Kasumi-1 (cell line): ENCODE measurements at regions not wholly inside any gene's neighbourhood (a gene's known extent, or its start where the extent isn't known, plus 50 kb on each side); places are given as distances from the start of the nearest gene placed in this dataset.
"Not testable (repeated sequence)": the region's sequence is repeated elsewhere in the genome, so short reads cannot be mapped to it uniquely, and the experiment has no call there.

Experiments
- DNase-seq, 2 experiments: peaks; one replicate each; lab custom pipeline; 2025; lab: John Stamatoyannopoulos, UW

- DNase-seq: no peak
Measured at GRCh38 chr3:78255403-78255802, 1215.5 kb downstream of the ROBO2 start.

GRCh38 chr3:78256123-78256522 lies 1216.2 kb downstream of the ROBO2 start:
- DNase-seq: no peak

DNA sequence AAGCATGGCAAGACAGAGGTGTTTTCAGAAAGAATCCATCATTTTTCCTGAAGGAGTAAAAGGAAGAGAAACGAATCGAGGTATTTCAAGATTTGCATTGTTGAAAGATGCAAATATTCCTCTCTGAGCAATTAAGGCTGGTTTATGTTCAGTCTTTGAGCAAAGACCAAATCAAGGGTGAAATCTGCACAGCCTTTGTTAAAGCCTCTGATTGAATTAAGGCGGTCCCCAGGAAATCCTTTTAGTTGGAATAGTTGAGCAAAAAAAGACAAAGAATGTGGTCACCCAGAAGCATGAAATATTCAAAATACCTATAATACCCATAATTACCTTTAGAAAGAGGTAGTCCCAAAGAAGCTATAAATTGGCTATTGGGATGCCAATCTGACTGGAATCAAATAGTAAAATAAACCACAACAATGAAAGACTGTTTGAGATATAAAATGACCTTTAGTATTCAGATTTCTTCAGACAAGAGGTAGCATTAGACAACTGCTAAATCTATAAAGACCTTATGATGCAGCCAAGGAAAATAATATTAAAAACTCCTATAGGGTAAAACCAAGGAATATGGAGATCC lies 1218.1 kb downstream of the ROBO2 start:
- DNase-seq: no peak

DNA sequence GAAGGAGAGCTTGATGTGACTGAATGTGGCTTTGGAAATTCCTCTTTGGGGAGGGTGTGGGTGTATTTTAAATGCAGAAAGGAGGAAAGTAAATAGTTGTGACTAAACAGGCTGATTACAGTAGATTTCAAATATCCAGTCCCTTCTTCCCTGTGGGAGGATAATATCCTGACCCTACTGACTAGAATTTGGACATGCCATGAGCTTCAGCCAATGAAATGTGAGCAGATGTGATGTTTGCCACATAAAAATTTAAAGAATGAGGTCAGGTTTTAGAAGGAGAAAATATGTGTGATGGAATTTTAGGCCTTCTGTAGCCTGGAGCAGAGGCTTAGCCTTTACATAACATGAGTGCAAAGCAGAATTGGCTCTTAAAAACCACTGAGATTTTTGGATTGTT lies 1218.9 kb downstream of the ROBO2 start:
- DNase-seq: no peak

GRCh38 chr3:78260388-78260787 lies 1220.5 kb downstream of the ROBO2 start:
- no peak for DNase-seq

GRCh38 chr3:78266550-78266949 lies 1226.7 kb downstream of the ROBO2 start:
- not testable (repeated sequence) for DNase-seq

GRCh38 chr3:78267235-78267634 lies 1227.3 kb downstream of the ROBO2 start:
- no peak for DNase-seq

DNA sequence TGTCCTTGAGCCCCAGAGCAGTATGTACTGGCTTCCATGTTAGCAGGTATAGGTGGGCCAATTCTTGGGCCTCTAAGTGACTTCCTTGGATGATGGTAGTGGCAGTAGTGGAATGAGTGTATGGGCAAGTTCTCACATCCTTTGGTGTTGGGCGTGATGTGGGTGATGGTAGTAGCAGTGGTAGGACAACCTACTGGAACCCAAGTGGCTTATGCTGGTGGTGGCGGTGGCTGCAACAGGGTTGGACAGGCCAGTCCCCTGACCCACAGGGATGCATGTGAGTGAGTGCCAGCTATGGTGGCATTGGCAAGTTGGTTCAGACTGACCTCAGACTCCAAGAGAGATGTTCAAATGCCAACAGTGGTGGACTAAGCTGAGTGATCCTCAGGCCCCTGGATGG lies 1228.2 kb downstream of the ROBO2 start:
- DNase-seq: no peak

DNA sequence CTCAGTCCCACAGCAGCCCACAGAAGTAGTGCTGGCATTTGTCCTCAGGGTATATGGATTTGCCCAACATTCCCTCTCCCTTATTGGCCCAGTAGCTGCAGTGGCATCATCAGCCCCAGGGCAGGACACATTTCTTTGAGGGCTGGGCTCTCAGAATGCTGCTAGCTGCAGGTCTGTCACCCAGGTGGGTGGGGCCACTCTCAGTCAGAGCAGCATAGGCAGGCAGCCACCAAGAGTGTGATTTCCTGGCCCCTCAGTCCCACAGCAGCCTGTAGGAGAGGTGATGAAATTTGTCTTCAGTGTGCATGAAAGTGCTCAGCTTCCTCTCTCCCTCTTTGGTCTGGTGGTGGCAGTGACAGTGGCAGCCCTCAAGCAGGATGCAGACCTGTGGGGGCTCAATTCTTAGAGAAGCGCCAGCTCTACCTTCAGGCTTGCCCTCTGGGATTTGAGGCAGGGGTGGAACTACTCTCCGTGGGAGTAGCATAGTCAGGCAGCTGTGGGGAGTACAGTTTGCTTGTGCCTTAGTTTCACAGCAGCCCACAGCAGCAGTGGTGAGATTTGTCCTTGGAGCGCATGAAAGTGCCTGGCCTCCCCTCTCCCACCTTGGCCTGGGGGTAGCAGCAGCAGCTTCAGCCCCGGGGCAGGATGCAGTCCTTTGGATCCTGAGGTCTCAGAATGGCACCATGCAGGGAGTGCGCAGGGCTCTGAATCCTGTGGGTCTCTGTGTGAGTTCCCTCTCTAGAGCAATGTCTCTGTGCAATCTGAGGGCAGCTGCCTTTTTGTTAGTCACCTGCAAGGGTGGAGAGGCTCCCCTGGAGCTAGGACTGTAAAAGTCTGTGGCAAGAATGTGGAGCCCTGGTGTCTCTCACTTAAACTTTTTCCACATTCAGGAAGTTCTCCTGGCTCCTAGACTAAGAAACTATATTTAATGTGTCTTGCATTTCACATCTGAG lies 1229.1 kb downstream of the ROBO2 start:
- DNase-seq: peak; percentile 88 to 90

DNA sequence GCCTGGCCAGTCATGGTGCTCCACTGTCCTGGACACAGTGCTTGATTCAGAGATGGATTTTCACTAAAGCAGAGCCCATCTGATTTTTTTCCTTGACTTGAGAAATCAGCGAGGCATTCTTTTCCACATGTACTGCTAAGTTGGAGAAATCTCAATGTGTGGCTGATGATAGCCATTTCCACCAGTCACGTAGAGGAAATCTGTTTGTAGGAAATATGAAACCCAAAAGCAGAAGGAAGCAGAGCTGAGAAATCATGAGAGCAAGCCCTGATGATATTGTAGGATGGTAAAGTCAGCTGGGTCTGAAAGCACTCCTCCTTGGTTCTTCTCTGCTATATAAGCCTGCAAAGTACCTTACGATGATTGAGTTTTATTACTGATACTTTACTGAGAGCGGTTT lies 1233.4 kb downstream of the ROBO2 start:
- DNase-seq: peak; percentile 71 to 74

GRCh38 chr3:78274475-78275065 lies 1234.7 kb downstream of the ROBO2 start:
- peak in 1 of 2 experiments; percentile 5 for DNase-seq

GRCh38 chr3:78275420-78275852 lies 1235.5 kb downstream of the ROBO2 start:
- DNase-seq: no peak

- no peak for DNase-seq
Measured at GRCh38 chr3:78277220-78277619, 1237.3 kb downstream of the ROBO2 start.

- no peak for DNase-seq
Measured at GRCh38 chr3:78277801-78278200, 1237.9 kb downstream of the ROBO2 start.

DNA sequence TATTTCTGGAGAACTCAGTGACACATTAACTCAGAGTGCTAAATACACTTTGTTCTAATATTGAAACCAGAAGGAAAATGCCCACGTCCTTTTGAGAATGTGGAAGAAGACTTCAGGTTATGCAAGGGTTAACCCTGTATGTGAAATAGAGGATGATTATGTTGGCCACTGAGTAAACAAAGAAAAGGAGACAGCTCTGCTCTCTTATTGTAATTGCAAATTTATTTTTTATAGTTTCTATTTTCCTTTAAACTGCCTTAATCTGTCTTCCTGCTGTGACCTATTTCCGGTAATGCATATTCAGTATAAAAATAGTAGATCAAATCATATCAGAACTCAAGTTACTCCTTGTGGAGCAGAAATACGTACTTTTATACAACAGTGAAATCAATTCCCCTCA lies 1239.2 kb downstream of the ROBO2 start:
- no peak for DNase-seq

DNA sequence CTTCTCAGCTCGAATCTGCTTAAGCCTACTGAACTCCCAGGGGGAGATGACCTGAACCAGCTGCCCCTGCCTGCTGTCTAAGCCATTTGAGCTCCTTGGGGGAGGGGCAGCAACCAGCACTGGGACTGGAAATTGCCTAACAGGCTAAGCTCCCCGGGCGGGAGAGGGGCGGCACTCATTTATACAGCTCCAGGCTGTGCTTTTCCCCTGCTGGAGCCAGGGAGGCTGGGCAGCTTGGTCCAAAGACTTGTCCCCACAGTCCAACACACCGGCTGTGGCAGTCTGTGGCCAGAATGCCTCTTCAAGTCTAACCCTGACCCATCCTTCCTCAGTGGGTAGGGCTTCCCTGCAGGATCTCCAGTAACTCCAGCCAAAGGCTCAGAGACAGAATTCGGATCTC lies 1241.5 kb downstream of the ROBO2 start:
- DNase-seq: no peak

DNA sequence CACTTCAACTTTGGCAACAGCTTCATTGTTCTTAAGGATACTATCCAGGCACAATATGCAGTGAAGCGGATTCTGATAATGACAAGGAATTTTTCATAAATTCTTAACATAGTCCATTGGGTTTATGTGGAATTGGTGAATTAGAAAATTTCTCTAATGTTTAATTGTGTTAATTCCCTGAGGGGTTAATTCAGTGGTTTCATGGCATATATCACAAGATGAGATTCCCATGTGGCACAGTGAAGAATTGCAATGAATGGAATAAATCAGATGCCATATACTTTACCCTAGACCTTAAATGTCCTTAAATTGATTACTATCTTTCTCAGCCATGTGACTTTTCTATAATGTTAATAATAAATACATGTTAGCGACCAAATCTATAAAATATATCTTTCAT lies 1244.1 kb downstream of the ROBO2 start:
- no peak for DNase-seq

- DNase-seq: peak; percentile 42 to 54
Measured at GRCh38 chr3:78285032-78285728, 1245.3 kb downstream of the ROBO2 start.

- DNase-seq: no peak
Measured at GRCh38 chr3:78287085-78287484, 1247.2 kb downstream of the ROBO2 start.

DNA sequence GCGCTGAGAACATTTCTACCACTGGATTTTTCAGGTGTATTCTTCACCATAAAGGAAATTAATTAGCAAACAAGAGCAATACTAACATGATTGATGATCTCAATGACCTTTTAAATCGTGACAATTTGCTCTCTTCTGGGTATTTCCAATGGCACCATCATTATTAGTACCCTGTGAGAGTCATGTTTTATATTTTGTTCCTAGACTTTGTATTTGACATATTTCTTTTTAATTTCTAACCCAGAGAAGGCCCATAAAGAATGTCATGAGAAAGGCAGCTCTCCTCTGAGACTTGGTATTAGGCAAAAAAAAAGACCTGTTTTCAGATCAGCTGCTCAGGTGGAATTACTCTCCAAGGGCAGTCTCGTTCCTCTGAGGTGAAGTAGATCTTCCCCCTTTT lies 1253.4 kb downstream of the ROBO2 start:
- DNase-seq: no peak

GRCh38 chr3:78304115-78304514 lies 1264.2 kb downstream of the ROBO2 start:
- no peak for DNase-seq

- no peak for DNase-seq
Measured at GRCh38 chr3:78312851-78313250, 1273.0 kb downstream of the ROBO2 start.
